HUDEP-2 (cell line): ENCODE measurements at regions not wholly inside any gene's neighbourhood (a gene's known extent, or its start where the extent isn't known, plus 50 kb on each side); places are given as distances from the start of the nearest gene placed in this dataset.
"Not testable (repeated sequence)": the region's sequence is repeated elsewhere in the genome, so short reads cannot be mapped to it uniquely, and the experiment has no call there.

Source experiments
- DNase-seq, 76 experiments: peaks; one replicate each; lab custom pipeline; 2025; ENCODE audit not compliant: unreplicated experiment in 76 of 76; lab: John Stamatoyannopoulos, UW

GRCh38 chr10:56109454-56109853, 251.6 kb downstream of the ZWINT start:
- no peak for DNase-seq

- no peak for DNase-seq
These were observed 256.1 kb downstream of the ZWINT start for GRCh38 chr10:56104923-56105322.

- DNase-seq, result no peak
These were observed 256.6 kb downstream of the ZWINT start for GRCh38 chr10:56104487-56104886.

GRCh38 chr10:56096226-56096517, 264.9 kb downstream of the ZWINT start:
- DNase-seq, result no peak

- DNase-seq, result no peak
These were observed 265.4 kb downstream of the ZWINT start for GRCh38 chr10:56095506-56096225.

- not testable (repeated sequence) for DNase-seq
These were observed 267.4 kb downstream of the ZWINT start for GRCh38 chr10:56093645-56094044.

GRCh38 chr10:56091872-56092271, 269.2 kb downstream of the ZWINT start:
- no peak for DNase-seq

- no peak for DNase-seq
These were observed 270.0 kb downstream of the ZWINT start for GRCh38 chr10:56090914-56091540.

- no peak for DNase-seq
These were observed 275.5 kb downstream of the ZWINT start for GRCh38 chr10:56085406-56086122.

GRCh38 chr10:56082169-56082568, 278.9 kb downstream of the ZWINT start:
- no peak for DNase-seq

GRCh38 chr10:56068473-56069263, 292.4 kb downstream of the ZWINT start:
- DNase-seq, result no peak

- DNase-seq, result no peak
These were observed 293.0 kb downstream of the ZWINT start for GRCh38 chr10:56068040-56068439.

GRCh38 chr10:56063642-56064041, 297.4 kb downstream of the ZWINT start:
- no peak for DNase-seq

- DNase-seq, result no peak
These were observed 303.2 kb downstream of the ZWINT start for GRCh38 chr10:56057860-56058259.

GRCh38 chr10:56035489-56035888, 325.6 kb downstream of the ZWINT start:
- DNase-seq, result no peak

GRCh38 chr10:56028298-56029132, 332.5 kb downstream of the ZWINT start:
- no peak for DNase-seq

- no peak for DNase-seq
These were observed 349.0 kb downstream of the ZWINT start for GRCh38 chr10:56012101-56012500.

- DNase-seq, result no peak
These were observed 357.5 kb downstream of the ZWINT start for GRCh38 chr10:56003555-56003954.

GRCh38 chr10:55989188-55989587, 371.9 kb downstream of the ZWINT start:
- no peak for DNase-seq

GRCh38 chr10:55979203-55979602, 381.9 kb downstream of the ZWINT start:
- no peak for DNase-seq
